ENCODE measurements at regions not wholly inside any gene's neighbourhood (a gene's known extent, or its start where the extent isn't known, plus 50 kb on each side); places are given as distances from the start of the nearest gene placed in this dataset.

DNA sequence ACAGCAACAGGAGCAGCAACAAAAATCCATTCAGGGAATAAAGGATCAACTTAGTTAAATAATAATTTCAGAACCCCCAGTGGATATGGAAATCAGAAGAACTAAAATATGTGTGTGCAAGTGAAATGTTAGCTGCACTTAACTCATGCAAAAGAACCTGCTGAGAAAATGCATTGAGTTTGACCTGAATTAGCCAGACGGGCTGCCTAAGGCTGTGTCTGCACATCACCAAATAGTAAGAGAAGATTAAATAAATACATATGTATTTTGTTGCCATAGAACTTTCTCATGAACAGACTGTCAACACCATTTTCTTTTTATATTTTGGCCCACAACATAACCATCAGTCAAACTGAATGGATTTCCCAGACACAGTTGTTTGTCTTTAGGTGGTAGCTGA lies 262.0 kb upstream of the PIK3C3 start:
- 80% methylated on average over 1 of the region's 1 CpG for WGBS (ENCODE audit: insufficient coverage, low coverage, low lambda C conversion rate, missing lambda C conversion rate)
- Histone ChIP-seq H3K27me3 (no peaks in the 10 kb centered on the region), H3K9me3 (no peaks in the 10 kb centered on the region), H3K4me3 (no peak overlapping the region), H3K27ac (no peak overlapping the region), H3K4me1 (peaks cover 0 to 3% (median 0%) of the 10 kb centered on the region in 4 donors), H3K36me3 (no peaks in the 10 kb centered on the region)
- TF ChIP-seq, protein P1, sequence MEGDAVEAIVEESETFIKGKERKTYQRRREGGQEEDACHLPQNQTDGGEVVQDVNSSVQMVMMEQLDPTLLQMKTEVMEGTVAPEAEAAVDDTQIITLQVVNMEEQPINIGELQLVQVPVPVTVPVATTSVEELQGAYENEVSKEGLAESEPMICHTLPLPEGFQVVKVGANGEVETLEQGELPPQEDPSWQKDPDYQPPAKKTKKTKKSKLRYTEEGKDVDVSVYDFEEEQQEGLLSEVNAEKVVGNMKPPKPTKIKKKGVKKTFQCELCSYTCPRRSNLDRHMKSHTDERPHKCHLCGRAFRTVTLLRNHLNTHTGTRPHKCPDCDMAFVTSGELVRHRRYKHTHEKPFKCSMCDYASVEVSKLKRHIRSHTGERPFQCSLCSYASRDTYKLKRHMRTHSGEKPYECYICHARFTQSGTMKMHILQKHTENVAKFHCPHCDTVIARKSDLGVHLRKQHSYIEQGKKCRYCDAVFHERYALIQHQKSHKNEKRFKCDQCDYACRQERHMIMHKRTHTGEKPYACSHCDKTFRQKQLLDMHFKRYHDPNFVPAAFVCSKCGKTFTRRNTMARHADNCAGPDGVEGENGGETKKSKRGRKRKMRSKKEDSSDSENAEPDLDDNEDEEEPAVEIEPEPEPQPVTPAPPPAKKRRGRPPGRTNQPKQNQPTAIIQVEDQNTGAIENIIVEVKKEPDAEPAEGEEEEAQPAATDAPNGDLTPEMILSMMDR (IDR thresholded peaks at IDR 0.05), result no peak
- TF ChIP-seq POLR2A (IDR thresholded peaks at IDR 0.05), result no peak
- no peak for ATAC-seq
- intact Hi-C loops (cut with DNase I), result no loop called here
- DNase-seq, result no peak

DNA sequence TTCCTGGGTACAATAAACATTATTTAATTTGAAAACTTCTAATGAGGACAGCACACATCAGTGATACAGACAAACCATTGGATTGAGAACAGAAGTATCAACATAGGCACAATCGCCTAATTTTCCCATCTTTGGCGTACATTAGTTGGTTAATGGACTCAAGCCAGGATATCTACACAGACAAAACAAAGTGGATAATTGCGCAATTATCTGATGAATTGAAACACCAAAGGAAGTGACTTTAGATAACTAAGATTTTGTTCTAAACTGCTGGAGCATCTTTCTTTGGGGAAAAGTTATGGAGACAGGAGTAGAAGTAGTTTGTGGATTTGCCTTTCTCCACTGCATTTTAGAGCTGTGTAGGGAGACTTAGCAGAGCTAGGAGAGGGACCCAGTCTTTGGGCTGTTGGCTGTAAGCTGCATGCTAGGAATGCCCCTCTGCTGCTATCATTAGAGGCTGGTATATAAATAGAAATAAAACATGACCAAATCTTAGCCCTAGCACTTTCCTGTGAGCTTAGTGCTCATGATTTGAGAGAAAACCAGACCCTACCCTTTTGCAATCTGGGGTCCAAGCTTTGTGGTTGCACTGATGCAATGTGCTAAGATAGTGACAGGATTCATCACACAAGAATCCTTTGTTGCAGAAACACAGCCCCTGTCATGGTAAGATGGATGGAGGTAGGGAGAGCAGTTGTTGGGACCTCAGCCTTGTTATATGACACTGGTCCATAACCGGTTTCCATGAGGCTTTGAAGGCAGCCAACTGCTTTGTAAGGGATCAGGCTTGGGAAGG lies 264.5 kb upstream of the PIK3C3 start:
- 74% methylated on average over 4 of the region's 4 CpGs for WGBS (ENCODE audit: insufficient coverage, low coverage, low lambda C conversion rate, missing lambda C conversion rate)
- ATAC-seq, result no peak
- intact Hi-C loops (cut with DNase I), result no loop called here

DNA sequence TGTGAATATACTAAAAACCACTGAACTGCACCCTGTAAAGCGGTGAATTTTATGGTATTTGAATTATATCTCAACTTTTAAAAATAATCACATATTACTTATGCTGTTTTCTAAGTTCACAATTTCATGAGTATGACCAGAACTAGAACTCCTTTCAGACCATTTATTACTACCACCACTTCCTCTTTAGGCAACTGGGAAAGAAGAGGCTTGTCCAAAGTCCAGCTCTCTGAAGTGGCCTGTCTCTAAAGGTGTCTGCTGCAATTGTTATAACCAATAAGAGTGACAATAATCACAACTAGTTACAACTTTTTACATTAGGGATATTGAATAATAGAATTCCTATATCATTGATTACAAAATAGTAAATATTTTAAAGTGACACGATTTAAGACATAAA lies 267.9 kb upstream of the PIK3C3 start:
- H3K27me3 ChIP-seq, result no peaks in the 10 kb centered on the region
- H3K27ac ChIP-seq, result no peak overlapping the region
- peak; percentile 36 to 77 (median 64) for ATAC-seq
- WGBS (ENCODE audit: insufficient coverage, low coverage, low lambda C conversion rate, missing lambda C conversion rate), result 82% methylated on average over 2 of the region's 2 CpGs
- H3K36me3 ChIP-seq, result no peaks in the 10 kb centered on the region
- no peak for DNase-seq
- H3K9me3 ChIP-seq, result no peaks in the 10 kb centered on the region
- no peak for TF ChIP-seq POLR2A (IDR thresholded peaks at IDR 0.05)
- TF ChIP-seq, protein P1 (IDR thresholded peaks at IDR 0.05), result no peak
- H3K4me3 ChIP-seq, result no peak overlapping the region
- intact Hi-C loops (cut with DNase I), result no loop called here
- H3K4me1 ChIP-seq, result no peaks in the 10 kb centered on the region

More for the DNA sequence above, 264.5 kb upstream of the PIK3C3 start:
- no peak for DNase-seq
- no peaks in the 10 kb centered on the region for H3K9me3 ChIP-seq
- no peak overlapping the region for H3K4me3 ChIP-seq
- H3K36me3 ChIP-seq, result no peaks in the 10 kb centered on the region
- peaks cover 0 to 3% (median 0%) of the 10 kb centered on the region in 4 donors for H3K4me1 ChIP-seq
- TF ChIP-seq, protein P1 (IDR thresholded peaks at IDR 0.05), result no peak
- no peak for TF ChIP-seq POLR2A (IDR thresholded peaks at IDR 0.05)
- H3K27ac ChIP-seq, result no peak overlapping the region
- no peaks in the 10 kb centered on the region for H3K27me3 ChIP-seq

DNA sequence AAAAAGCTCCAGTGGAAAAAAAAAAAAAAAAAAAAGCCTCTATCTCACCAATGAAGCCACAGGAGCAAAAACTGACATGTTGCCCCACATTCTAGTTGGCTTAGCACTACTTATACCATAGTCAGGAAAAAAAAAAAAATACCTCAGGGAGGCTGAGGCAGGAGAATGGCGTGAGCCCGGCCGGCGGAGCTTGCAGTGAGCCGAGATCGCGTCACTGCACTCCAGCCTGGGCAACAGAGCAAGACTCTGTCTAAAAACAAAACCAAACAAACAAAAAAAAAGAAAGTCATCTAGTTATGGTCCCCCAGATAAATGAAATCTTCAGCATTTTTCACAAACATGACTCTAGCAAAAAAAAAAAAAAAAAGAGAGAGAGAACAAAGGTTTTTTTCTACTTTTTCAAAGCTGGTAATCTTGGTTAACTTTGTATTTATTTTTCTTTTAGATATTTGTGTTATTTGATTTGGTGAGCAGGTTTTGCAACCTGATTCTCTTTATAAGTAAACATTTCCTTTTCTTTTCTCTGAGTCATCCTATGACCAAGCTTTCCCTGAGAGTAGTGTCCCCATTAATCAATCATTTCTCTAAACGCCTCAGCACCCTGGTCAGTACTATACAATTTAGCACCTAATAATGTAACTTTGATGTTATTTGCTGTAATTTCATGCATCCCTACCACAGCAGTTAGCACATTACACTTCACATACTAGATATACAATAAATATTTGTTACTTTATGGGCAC lies 273.7 kb upstream of the PIK3C3 start:
- no peaks in the 10 kb centered on the region for H3K9me3 ChIP-seq
- H3K4me3 ChIP-seq, result peak overlapping the region in 1 of 3 donors; percentile 5
- TF ChIP-seq, protein P1 (IDR thresholded peaks at IDR 0.05), result no peak
- no peak for TF ChIP-seq POLR2A (IDR thresholded peaks at IDR 0.05)
- intact Hi-C loops (cut with DNase I), result no loop called here
- DNase-seq (no peak), ATAC-seq (peak; percentile 87 to 98 (median 94))
- H3K27me3 ChIP-seq, result no peaks in the 10 kb centered on the region
- no peaks in the 10 kb centered on the region for H3K36me3 ChIP-seq
- H3K27ac ChIP-seq, result peak overlapping the region in 2 of 3 donors; percentile 18 to 20
- peaks cover 0 to 4% (median 0%) of the 10 kb centered on the region in 4 donors for H3K4me1 ChIP-seq
- WGBS (ENCODE audit: insufficient coverage, low coverage, low lambda C conversion rate, missing lambda C conversion rate), result 43% methylated on average over 7 of the region's 8 CpGs
